Endometrial microvascular endothelial cells (primary cell): ENCODE measurements at regions not wholly inside any gene's neighbourhood (a gene's known extent, or its start where the extent isn't known, plus 50 kb on each side); places are given as distances from the start of the nearest gene placed in this dataset.
"Not testable (repeated sequence)": the region's sequence is repeated elsewhere in the genome, so short reads cannot be mapped to it uniquely, and the experiment has no call there.

Experiments
- in situ Hi-C: cut with HindIII; loops from 2 replicates; pipeline ENCODE4 v1.10.0; 2017; ENCODE audit warnings: low sequenced_read_pairs, low pct_unique_long_range_greater_than_20kb; ENCODE audit errors: inconsistent ontology term

DNA sequence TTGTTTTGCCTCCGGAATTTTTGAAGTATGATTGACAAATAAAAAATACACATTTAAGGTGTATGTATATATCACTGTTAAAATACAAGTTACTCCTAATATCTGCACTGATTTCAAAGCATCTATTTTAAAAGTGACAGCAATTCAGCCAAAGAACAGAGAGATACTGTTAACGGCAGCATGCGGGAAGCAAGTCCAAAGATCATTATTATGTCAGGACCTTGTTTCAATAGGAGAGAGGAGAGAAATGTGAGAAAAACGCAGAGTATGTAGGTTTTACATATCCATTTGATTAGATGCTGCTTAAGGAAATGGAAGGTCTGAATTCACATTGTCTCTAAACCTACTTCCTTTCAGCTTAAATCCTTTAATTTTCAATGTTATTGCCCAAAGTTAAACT lies 545.5 kb upstream of the SLC8A1 start:
- in situ Hi-C loops, result no loop called here

DNA sequence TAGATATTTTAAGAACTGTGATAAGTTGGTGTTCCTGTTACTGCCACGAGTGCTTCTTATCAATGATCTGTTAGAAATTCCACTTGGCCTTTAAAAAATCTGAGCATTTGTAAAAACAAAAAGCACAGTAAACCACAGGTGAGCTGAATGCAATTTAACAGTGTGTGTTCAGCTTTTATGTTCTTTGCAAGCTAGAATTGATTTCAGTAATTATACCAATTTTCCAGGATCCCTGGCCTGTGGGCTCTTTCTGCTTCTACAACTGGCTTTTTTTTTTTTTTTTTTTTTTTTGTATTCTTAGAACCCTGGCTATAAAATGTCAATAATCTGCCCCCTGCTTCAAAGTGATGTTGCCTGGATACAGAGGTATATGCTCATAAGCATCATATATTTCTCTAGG lies 548.5 kb upstream of the SLC8A1 start:
- in situ Hi-C loops, result no loop called here

GRCh38 chr2:41000906-41001305 lies 549.0 kb upstream of the SLC8A1 start:
- in situ Hi-C loops, result no loop called here

- in situ Hi-C loops, result no loop called here
Observed at GRCh38 chr2:41004700-41005099, 552.8 kb upstream of the SLC8A1 start.

DNA sequence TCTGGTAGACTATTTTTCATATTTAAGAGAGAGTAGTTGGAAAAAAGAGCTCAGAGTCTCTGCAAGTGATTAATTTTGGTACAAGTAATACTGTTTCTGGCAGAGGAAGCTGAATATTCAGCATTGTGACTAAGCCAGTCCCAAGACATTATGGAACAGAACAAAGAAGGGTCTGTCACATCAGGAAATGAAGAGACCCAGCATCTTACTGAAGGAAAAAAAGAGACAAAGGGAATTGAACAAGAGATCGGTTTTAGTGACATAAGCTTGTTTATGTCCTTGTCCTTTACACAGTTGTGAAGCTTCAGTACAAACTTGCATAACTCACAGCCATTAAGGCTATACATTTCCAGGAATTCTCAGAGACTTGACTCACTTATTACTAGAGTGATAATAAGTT lies 568.5 kb upstream of the SLC8A1 start:
- in situ Hi-C loops, result no loop called here

- in situ Hi-C loops, result no loop called here
Observed at GRCh38 chr2:41024816-41025215, 572.9 kb upstream of the SLC8A1 start.

- in situ Hi-C loops, result no loop called here
Observed at GRCh38 chr2:41026613-41027012, 574.7 kb upstream of the SLC8A1 start.

DNA sequence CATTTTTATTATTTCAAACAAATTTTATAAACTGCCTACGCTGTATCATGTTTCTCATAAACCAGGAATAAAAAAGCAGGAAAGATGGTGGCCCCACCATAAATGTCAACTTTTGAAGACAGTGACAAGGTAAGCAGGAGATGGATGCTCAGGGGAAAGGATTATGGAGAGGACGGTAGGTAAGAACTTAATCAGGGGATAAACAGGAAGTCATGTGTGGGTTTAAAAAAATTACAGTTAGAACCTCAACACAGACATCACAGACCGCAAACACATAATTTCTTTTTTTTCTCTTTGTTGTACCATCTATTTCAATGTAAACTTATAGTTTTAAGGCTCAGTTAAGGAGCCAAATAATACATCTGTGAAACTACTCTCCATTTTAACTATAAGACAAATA lies 575.2 kb upstream of the SLC8A1 start:
- in situ Hi-C loops, result no loop called here

- in situ Hi-C loops, result no loop called here
Observed at GRCh38 chr2:41031282-41031681, 579.4 kb upstream of the SLC8A1 start.

GRCh38 chr2:41032715-41033114 lies 580.8 kb upstream of the SLC8A1 start:
- in situ Hi-C loops, result no loop called here

DNA sequence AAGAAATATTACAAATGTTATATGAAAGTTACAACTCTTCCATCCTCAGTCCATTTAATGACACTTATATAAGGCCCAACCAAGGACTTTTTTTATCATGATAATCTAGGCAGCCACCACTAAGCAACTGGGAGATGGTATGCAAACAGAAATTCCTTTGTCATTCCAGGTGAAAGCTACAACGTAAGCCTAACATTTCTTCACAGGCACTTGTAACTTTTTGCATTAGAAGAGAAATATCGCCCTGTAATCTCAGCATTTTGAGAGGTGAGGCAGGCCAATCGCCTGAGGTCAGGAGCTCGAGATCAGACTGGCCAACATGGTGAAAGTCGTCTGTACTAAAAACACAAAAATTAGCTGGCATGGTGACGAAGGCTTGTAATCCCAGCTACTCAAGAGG lies 581.2 kb upstream of the SLC8A1 start:
- in situ Hi-C loops, result no loop called here

- in situ Hi-C loops, result no loop called here
Observed at GRCh38 chr2:41038408-41038807, 586.5 kb upstream of the SLC8A1 start.

- in situ Hi-C loops, result not testable (repeated sequence)
Observed at GRCh38 chr2:41039750-41040149, 587.9 kb upstream of the SLC8A1 start.

DNA sequence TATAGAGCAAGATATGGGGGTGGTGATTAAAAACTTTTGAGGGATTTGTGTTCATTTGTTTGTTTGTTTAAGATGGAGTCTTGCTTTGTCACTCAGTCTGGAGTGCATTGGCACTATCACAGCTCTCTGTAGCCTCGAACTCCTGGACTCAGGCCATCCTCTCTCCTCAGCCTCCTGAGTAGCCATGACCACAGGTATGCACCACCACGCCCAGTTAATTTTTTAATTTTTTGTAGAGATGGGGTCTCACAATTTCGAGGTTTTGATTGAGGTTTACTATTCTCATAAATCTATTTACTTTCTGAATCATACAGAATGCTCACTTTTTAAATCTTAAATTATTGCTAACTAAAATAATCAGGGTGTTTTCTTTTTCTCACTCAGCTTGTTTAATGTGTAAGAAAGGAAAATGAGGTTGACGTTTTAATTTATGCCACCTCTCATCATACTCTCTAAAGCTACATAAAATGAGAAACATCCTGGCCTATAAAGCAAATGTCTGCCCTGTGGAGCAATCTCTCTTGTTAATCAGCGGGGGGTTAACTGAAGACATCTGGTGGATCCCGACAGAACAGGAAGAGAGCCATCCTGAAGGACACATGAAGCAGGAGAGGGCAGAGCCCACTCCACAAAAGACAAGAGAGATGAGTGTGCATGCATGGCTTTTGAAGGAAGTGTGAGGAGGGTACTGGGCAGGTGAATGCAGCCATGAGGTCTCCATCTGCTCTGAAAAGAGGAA lies 589.1 kb upstream of the SLC8A1 start:
- in situ Hi-C loops, result no loop called here

DNA sequence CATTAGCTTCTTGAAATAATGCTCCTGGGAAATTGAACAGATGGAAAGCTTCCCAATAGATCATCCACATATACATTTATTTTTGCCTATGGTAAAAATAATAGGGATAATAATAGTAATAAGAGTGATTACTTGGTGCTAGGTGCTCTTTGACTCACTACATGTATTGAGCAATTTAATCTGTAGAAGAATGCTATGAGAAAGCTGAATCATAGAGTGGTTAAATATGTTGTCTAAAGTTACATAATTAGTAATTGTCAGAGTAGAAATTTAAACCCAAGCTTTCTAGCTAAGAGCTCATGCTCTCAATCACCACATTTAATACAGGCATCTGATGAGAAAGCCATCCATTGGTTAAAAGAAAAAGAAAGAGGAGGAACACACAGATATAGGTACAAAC lies 590.5 kb upstream of the SLC8A1 start:
- in situ Hi-C loops, result no loop called here

- in situ Hi-C loops, result no loop called here
Observed at GRCh38 chr2:41061356-41061755, 609.5 kb upstream of the SLC8A1 start.

DNA sequence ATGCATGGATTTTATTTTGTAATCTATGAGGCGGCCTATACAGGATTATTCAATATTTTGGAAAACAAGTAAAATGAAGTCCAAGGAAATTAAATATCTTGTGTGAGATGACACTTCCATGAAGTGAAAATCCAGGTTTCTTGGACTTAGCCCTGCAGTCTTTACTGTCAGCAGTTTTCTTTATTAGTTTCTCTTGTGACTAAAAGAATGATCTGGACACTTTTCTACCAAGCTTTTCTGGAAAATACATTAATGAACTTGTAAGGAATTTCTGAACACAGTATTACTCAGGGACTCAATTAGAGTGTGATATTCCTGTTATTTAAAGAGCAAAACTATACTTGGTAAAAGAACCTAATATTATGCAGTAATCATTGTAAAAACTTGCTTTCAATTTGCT lies 610.4 kb upstream of the SLC8A1 start:
- in situ Hi-C loops, result no loop called here

DNA sequence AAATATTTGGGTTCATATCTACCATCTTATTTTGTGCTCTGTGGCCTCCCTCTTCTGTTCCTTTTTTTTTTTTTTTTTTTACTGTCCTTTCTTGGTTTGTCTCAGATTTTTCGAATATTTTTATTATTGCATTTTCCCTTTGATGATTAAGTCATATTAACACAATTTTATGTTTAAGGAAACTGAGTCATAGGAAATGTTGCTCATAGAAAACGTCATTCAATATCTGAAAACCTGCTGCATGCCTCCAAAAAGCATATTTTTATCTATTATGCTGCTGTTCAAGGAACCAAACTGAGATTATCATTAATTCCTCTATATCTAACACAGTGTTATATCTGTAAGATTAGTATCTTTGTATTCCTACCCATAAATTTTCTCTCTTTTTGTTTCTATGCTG lies 614.3 kb upstream of the SLC8A1 start:
- in situ Hi-C loops, result no loop called here

DNA sequence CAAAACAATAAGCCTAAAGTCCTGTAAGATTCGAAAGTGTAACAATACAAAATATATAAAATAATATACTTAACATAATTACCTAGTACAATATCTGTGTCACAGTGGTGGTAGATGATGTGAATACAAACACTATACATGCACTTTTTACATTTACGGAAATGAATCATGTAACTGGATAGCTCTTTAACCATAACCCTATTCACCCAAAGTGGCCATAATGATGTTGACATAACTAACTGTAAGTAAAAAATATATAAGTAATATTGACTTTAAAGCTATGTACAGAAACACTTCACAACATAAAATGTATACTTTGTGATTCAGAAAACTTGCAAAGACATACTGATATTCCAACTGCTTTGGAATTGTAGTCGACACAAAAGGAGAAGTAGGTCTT lies 616.9 kb upstream of the SLC8A1 start:
- in situ Hi-C loops, result no loop called here

DNA sequence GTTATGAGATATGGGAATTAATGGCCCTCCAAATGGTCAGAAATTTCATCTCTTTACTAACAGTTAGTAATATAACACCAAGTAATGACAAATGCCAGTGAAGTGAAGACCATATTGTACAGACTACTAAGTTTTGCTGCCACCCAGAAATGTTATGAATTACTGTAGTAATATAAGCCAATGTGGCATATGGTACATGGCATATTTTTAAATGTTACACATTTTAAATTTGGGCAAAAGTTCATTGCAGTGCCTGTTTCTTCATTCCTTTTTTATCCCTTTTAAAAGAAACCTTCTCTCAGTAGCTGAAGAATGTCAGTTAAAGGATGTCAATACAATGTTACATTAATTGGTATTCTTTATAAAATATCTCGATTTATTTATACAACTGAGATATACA lies 626.5 kb upstream of the SLC8A1 start:
- in situ Hi-C loops, result no loop called here

DNA sequence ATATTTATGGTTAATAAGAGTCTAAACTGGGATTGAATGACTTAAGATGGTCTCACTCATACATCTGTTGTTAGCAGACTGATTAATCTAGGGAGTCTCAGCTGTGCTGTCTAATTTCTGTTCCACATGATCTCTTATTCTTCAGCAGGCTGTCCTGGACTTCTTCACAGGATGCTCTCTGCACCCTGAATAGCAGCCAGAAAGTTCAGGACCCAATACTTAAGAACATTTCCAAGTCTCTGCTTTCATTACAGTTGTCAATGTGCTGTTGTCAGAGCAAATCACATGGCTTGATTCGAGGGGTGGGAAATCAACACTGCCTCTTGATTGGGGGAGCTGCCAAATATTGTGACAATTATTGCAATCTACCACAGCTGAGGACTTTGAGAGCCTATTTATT lies 627.1 kb upstream of the SLC8A1 start:
- in situ Hi-C loops, result no loop called here
